ENCODE measurements at regions not wholly inside any gene's neighbourhood (a gene's known extent, or its start where the extent isn't known, plus 50 kb on each side); places are given as distances from the start of the nearest gene placed in this dataset.

GRCh38 chr2:236908439-236909192, 177.1 kb upstream of the COPS8 start:
- TF ChIP-seq CTCF (IDR thresholded peaks at IDR 0.05) = no peak
- no peak for TF ChIP-seq POLR2A (IDR thresholded peaks at IDR 0.05)

Data from body of pancreas (tissue), 4 donors.